Endothelial cell (in vitro differentiated cells): ENCODE measurements at regions not wholly inside any gene's neighbourhood (a gene's known extent, or its start where the extent isn't known, plus 50 kb on each side); places are given as distances from the start of the nearest gene placed in this dataset.

Source experiments
- DNase-seq: peaks from one replicate; pipeline ENCODE4 v3.0.0; 2021; ENCODE audit warnings: low spot score
- H3K27ac Mint-ChIP-seq: one replicate; pipeline ENCODE4 v1.8.0; 2021; ENCODE audit warnings: mixed read lengths, inconsistent platforms; ENCODE audit not compliant: unreplicated experiment
- H3K27me3 Mint-ChIP-seq: one replicate; pipeline ENCODE4 v1.8.0; 2021; ENCODE audit warnings: mild to moderate bottlenecking, moderate library complexity, mixed read lengths, inconsistent platforms; ENCODE audit not compliant: unreplicated experiment
- H3K36me3 Mint-ChIP-seq: one replicate; pipeline ENCODE4 v1.8.0; 2021; ENCODE audit warnings: mild to moderate bottlenecking, low read depth, mixed read lengths, inconsistent platforms; ENCODE audit not compliant: unreplicated experiment
- H3K4me1 Mint-ChIP-seq: one replicate; pipeline ENCODE4 v1.8.0; 2021; ENCODE audit warnings: mild to moderate bottlenecking, mixed read lengths, inconsistent platforms; ENCODE audit not compliant: unreplicated experiment
- H3K4me3 Mint-ChIP-seq: one replicate; pipeline ENCODE4 v1.8.0; 2021; ENCODE audit warnings: mild to moderate bottlenecking, mixed read lengths, inconsistent platforms; ENCODE audit not compliant: unreplicated experiment
- H3K9me3 Mint-ChIP-seq: one replicate; pipeline ENCODE4 v1.8.0; 2021; ENCODE audit warnings: mixed read lengths, inconsistent platforms; ENCODE audit not compliant: unreplicated experiment
- CTCF ChIP-seq: fragments of 200-600 bp; sonication (generic); IDR thresholded peaks from one replicate; pipeline ENCODE4 v1.5.0; 2021; ENCODE audit warnings: antibody characterized with exemption; ENCODE audit not compliant: unreplicated experiment

- DNase-seq, result no peak
- TF ChIP-seq CTCF, result no peak
These were observed 403.9 kb upstream of the RPS6KA3 start for GRCh38 chrX:20670611-20671010.

GRCh38 chrX:20668550-20668949 is 401.8 kb upstream of the RPS6KA3 start:
- no peak overlapping the region for H3K4me3 Mint-ChIP-seq
- H3K27me3 Mint-ChIP-seq, result no peaks in the 10 kb centered on the region
- TF ChIP-seq CTCF, result no peak
- H3K4me1 Mint-ChIP-seq, result no peaks in the 10 kb centered on the region
- no peak for DNase-seq
- H3K9me3 Mint-ChIP-seq, result no peaks in the 10 kb centered on the region
- no peaks in the 10 kb centered on the region for H3K36me3 Mint-ChIP-seq
- no peak overlapping the region for H3K27ac Mint-ChIP-seq

More at GRCh38 chrX:20670611-20671010, 403.9 kb upstream of the RPS6KA3 start:
- H3K36me3 Mint-ChIP-seq, result no peaks in the 10 kb centered on the region
- no peaks in the 10 kb centered on the region for H3K27me3 Mint-ChIP-seq
- H3K4me3 Mint-ChIP-seq, result no peak overlapping the region
- H3K4me1 Mint-ChIP-seq, result no peaks in the 10 kb centered on the region
- H3K27ac Mint-ChIP-seq, result no peak overlapping the region
- H3K9me3 Mint-ChIP-seq, result no peaks in the 10 kb centered on the region

- no peaks in the 10 kb centered on the region for H3K4me1 Mint-ChIP-seq
- DNase-seq, result no peak
- no peaks in the 10 kb centered on the region for H3K27me3 Mint-ChIP-seq
- no peak for TF ChIP-seq CTCF
- H3K36me3 Mint-ChIP-seq, result no peaks in the 10 kb centered on the region
- H3K4me3 Mint-ChIP-seq, result no peak overlapping the region
- no peaks in the 10 kb centered on the region for H3K9me3 Mint-ChIP-seq
- no peak overlapping the region for H3K27ac Mint-ChIP-seq
These were observed 399.6 kb upstream of the RPS6KA3 start for GRCh38 chrX:20666331-20666730.

GRCh38 chrX:20665481-20665880 is 398.8 kb upstream of the RPS6KA3 start:
- no peak for DNase-seq
- no peak overlapping the region for H3K4me3 Mint-ChIP-seq
- no peaks in the 10 kb centered on the region for H3K9me3 Mint-ChIP-seq
- no peak for TF ChIP-seq CTCF
- no peaks in the 10 kb centered on the region for H3K4me1 Mint-ChIP-seq
- no peaks in the 10 kb centered on the region for H3K27me3 Mint-ChIP-seq
- no peak overlapping the region for H3K27ac Mint-ChIP-seq
- no peaks in the 10 kb centered on the region for H3K36me3 Mint-ChIP-seq

DNA sequence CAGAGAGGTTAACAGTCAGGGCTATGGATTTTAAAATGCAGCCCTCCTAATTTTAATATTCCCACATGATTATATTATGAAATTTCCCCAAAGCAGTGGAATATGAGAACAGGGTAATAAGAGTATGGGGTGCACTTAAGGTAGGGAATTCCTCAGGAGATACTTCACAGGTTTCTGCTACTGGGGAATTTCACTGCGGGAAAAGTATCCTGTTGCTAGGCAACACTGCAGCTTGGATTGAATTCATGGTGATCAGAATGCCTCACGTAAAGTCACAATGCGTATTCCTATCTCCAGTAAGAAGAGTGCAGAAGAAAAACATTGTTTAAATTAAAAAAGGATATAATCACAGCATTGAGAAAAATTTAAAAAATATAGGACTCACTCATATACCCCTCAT is 398.1 kb upstream of the RPS6KA3 start:
- H3K4me1 Mint-ChIP-seq, result no peaks in the 10 kb centered on the region
- H3K4me3 Mint-ChIP-seq, result no peak overlapping the region
- TF ChIP-seq CTCF, result no peak
- H3K27ac Mint-ChIP-seq, result no peak overlapping the region
- no peaks in the 10 kb centered on the region for H3K27me3 Mint-ChIP-seq
- DNase-seq, result peak; percentile 10
- no peaks in the 10 kb centered on the region for H3K9me3 Mint-ChIP-seq
- H3K36me3 Mint-ChIP-seq, result no peaks in the 10 kb centered on the region
